ENCODE measurements at regions not wholly inside any gene's neighbourhood (a gene's known extent, or its start where the extent isn't known, plus 50 kb on each side); places are given as distances from the start of the nearest gene placed in this dataset.

DNA sequence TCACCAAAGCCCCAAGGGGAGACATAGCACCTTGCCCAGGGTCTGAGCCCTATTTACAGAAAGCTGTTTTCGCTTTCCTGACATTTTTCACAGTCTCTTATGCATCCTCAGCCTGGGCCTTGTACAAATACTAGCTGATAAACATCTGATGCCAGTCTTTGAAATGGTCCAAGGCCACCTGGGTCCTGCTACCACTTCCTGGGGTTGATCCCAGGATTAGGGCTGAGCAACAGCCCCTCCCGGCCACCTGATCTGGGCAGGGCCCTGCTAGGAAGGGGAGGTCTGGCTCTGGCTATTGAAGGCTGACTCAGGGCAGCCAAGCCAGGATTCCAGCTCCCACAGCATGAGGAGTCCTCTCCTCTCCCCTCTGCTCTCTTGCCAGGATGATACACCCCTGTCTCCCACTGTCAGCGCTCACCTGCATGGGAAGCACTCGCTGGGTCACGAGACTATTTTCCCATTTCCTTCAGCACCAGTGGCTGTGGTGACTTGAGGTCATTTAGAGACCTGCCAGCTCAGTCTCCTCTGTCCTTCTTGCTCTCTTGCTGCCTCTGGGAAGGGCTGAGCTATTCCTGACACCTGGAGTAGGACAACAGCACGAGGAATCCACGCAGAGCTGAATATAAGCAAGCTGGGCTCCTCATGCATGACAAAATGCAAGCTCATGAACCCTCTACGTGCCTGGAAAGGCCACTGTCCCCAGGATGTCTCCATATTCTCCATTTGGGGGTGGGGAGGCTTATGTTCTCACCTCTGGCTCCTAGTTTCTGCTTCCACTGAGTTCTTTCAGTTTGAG, 53.0 kb upstream of the LGALSL start:
- H3K9me3 Mint-ChIP-seq (ENCODE audit: unreplicated experiment) = no peaks in the 10 kb centered on the region
- peak; percentile 65 for DNase-seq (ENCODE audit: extremely low spot score, unreplicated experiment)
- H3K27ac Mint-ChIP-seq (ENCODE audit: unreplicated experiment) = no peak overlapping the region
- H3K4me1 Mint-ChIP-seq (ENCODE audit: unreplicated experiment) = peaks cover 22% of the 10 kb centered on the region
- H3K36me3 Mint-ChIP-seq (ENCODE audit: unreplicated experiment) = peaks cover 2% of the 10 kb centered on the region
- peaks cover 4% of the 10 kb centered on the region for H3K27me3 Mint-ChIP-seq (ENCODE audit: unreplicated experiment)
- H3K4me3 Mint-ChIP-seq (ENCODE audit: unreplicated experiment) = no peak overlapping the region
- TF ChIP-seq, protein P1, sequence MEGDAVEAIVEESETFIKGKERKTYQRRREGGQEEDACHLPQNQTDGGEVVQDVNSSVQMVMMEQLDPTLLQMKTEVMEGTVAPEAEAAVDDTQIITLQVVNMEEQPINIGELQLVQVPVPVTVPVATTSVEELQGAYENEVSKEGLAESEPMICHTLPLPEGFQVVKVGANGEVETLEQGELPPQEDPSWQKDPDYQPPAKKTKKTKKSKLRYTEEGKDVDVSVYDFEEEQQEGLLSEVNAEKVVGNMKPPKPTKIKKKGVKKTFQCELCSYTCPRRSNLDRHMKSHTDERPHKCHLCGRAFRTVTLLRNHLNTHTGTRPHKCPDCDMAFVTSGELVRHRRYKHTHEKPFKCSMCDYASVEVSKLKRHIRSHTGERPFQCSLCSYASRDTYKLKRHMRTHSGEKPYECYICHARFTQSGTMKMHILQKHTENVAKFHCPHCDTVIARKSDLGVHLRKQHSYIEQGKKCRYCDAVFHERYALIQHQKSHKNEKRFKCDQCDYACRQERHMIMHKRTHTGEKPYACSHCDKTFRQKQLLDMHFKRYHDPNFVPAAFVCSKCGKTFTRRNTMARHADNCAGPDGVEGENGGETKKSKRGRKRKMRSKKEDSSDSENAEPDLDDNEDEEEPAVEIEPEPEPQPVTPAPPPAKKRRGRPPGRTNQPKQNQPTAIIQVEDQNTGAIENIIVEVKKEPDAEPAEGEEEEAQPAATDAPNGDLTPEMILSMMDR (IDR thresholded peaks at IDR 0.05) = no peak

DNA sequence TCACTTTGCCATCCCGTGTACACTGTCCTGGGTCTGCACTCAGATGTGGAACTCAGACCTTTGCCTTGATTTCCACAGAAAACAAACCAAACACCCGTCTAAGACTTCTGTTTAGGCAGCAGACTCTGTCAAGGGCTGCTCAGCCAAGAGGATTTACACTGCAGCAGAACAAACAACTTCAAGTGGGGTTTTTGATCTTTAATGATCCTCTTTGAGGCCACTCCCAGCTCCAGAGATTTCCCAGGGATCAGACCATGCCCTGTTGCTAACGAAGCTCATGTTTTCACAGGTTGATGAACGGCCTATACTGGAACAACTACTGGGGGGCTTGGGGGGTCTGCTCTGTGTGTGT, 52.5 kb upstream of the LGALSL start:
- peaks cover 4% of the 10 kb centered on the region for H3K27me3 Mint-ChIP-seq (ENCODE audit: unreplicated experiment)
- TF ChIP-seq, protein P1 (IDR thresholded peaks at IDR 0.05) = no peak
- peaks cover 22% of the 10 kb centered on the region for H3K4me1 Mint-ChIP-seq (ENCODE audit: unreplicated experiment)
- H3K27ac Mint-ChIP-seq (ENCODE audit: unreplicated experiment) = no peak overlapping the region
- peak; percentile 23 for DNase-seq (ENCODE audit: extremely low spot score, unreplicated experiment)
- no peak overlapping the region for H3K4me3 Mint-ChIP-seq (ENCODE audit: unreplicated experiment)
- peaks cover 2% of the 10 kb centered on the region for H3K36me3 Mint-ChIP-seq (ENCODE audit: unreplicated experiment)
- no peaks in the 10 kb centered on the region for H3K9me3 Mint-ChIP-seq (ENCODE audit: unreplicated experiment)

DNA sequence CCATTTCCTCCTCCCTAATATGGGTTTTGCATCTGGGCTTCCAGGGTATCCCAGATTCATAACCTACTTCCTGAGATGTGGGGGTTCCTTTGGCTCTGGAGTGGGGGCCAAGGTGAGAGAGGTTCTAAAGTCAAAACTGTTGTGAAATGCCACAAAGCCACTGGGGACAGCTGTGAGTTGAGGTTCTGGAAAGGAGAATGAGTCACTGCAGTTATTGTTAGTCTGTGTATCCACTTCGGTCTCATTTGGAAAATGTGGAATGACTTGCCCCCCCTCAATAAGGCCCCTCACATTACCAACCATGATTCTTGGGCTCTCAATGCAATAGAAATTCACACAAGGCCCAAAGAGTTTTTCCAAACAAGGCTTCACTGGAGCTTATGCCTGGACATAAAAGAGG, 51.1 kb upstream of the LGALSL start:
- DNase-seq (ENCODE audit: extremely low spot score, unreplicated experiment) = peak; percentile 27
- Mint-ChIP-seq H3K36me3 (ENCODE audit: unreplicated experiment) (peaks cover 2% of the 10 kb centered on the region), H3K4me3 (ENCODE audit: unreplicated experiment) (no peak overlapping the region)

DNA sequence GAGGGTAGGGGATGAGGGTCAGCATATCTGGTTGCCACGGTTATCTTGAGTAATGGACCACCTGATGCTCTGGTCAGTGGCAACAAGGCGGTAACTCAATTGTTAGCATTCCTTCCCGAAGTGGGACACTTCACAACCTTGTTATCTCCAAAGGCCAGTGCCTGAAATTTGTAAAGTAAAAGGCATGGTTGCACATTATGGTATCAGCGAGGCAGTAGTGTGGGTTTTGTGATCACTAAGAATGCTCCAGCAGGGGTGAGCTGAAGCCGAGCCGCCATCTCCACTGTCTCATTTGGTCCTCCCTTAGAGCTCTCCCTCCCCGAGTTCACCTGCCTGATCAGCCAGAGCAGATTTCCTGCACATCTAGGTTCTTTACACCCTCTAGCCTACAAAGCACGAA, 50.5 kb upstream of the LGALSL start:
- DNase-seq (ENCODE audit: extremely low spot score, unreplicated experiment) = peak; percentile 48
- peak overlapping the region; percentile 88 for H3K27ac Mint-ChIP-seq (ENCODE audit: unreplicated experiment)
- H3K36me3 Mint-ChIP-seq (ENCODE audit: unreplicated experiment) = peaks cover 2% of the 10 kb centered on the region
- peaks cover 22% of the 10 kb centered on the region for H3K4me1 Mint-ChIP-seq (ENCODE audit: unreplicated experiment)
- TF ChIP-seq, protein P1 (IDR thresholded peaks at IDR 0.05) = no peak
- peaks cover 5% of the 10 kb centered on the region for H3K27me3 Mint-ChIP-seq (ENCODE audit: unreplicated experiment)
- no peak overlapping the region for H3K4me3 Mint-ChIP-seq (ENCODE audit: unreplicated experiment)
- H3K9me3 Mint-ChIP-seq (ENCODE audit: unreplicated experiment) = no peaks in the 10 kb centered on the region

More for the DNA sequence above, 51.1 kb upstream of the LGALSL start:
- Mint-ChIP-seq H3K27ac (ENCODE audit: unreplicated experiment) (peak overlapping the region; percentile 62), H3K9me3 (ENCODE audit: unreplicated experiment) (no peaks in the 10 kb centered on the region), H3K4me1 (ENCODE audit: unreplicated experiment) (peaks cover 22% of the 10 kb centered on the region), H3K27me3 (ENCODE audit: unreplicated experiment) (peaks cover 5% of the 10 kb centered on the region)
- TF ChIP-seq, protein P1 (IDR thresholded peaks at IDR 0.05) = no peak

DNA sequence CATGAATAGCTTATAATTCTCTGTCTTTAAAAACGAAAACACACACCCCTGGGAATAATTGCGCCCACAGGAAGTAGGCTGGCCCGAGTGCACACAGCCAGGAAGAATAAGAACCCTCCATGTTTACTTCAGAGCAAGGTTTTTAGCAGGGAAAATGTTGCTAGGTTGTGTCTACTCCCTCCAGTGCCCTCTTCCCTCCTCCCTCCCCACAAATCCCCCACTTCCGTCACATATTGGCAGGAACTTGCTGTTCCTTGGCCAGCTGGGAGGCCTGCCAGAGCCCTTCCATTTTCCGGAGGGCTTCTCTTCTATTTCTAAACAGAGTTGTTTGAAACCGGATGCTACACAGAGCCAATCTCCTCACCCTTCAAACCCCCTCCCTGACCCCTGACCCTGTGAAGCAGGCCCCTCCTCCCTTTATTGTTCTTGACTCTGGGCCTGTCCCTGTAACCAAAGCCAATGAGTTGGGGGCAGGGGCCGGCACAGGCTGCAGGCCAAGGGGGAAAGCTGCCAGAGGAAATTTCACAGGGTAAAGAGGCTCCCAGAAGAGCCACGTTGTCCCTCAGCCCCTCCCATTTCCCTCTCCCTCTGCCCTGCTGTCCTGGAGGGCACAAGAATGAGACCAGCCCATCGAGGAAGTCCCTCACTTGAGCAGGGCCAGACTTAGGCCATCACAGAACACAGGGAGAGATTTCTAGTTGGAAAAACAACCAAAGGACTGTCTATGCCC, 49.8 kb upstream of the LGALSL start:
- Mint-ChIP-seq H3K4me3 (ENCODE audit: unreplicated experiment) (peak overlapping the region; percentile 22), H3K9me3 (ENCODE audit: unreplicated experiment) (no peaks in the 10 kb centered on the region), H3K4me1 (ENCODE audit: unreplicated experiment) (peaks cover 22% of the 10 kb centered on the region), H3K36me3 (ENCODE audit: unreplicated experiment) (no peaks in the 10 kb centered on the region), H3K27me3 (ENCODE audit: unreplicated experiment) (peaks cover 6% of the 10 kb centered on the region), H3K27ac (ENCODE audit: unreplicated experiment) (peak overlapping the region; percentile 88)
- TF ChIP-seq, protein P1 (IDR thresholded peaks at IDR 0.05) = no peak
- DNase-seq (ENCODE audit: extremely low spot score, unreplicated experiment) = peak; percentile 86
